ENCODE measurements at regions not wholly inside any gene's neighbourhood (a gene's known extent, or its start where the extent isn't known, plus 50 kb on each side); places are given as distances from the start of the nearest gene placed in this dataset.
"Not testable (repeated sequence)": the region's sequence is repeated elsewhere in the genome, so short reads cannot be mapped to it uniquely, and the experiment has no call there.

- Histone ChIP-seq H3K36me3 (no peaks in the 10 kb centered on the region), H3K4me3 (no peak overlapping the region), H3K4me1 (no peaks in the 10 kb centered on the region), H3K9me3 (no peaks in the 10 kb centered on the region), H3K27ac (no peak overlapping the region), H3K27me3 (no peaks in the 10 kb centered on the region)
- DNase-seq = no peak
- no peak for TF ChIP-seq POLR2A (IDR thresholded peaks at IDR 0.05)
- TF ChIP-seq CTCF (IDR thresholded peaks at IDR 0.05) = no peak
Measured at GRCh38 chr4:28845158-28845557, 1875.0 kb upstream of the PCDH7 start.

DNA sequence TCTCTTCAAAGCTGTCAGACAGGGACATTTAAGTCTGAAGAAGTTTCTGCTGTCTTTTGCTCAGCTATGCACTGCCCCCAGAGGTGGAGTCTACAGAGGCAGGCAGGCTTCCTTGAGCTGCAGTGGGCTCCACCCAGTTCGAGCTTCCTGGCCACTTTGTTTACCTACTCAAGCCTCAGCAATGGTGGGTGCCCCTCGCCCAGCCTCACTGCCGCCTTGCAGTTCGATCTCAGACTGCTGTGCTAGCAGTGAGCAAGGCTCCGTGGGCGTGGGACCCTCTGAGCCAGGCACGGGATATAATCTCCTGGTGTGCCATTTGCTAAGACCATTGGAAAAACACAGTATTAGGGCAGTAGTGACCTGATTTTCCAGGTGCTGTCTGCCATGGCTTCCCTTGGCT lies 1863.1 kb upstream of the PCDH7 start:
- DNase-seq, H3K9me3 ChIP-seq: not testable (repeated sequence)

GRCh38 chr4:28868841-28869240 lies 1851.3 kb upstream of the PCDH7 start:
- Histone ChIP-seq H3K4me3 (no peak overlapping the region), H3K27me3 (no peaks in the 10 kb centered on the region), H3K9me3 (no peaks in the 10 kb centered on the region), H3K4me1 (no peaks in the 10 kb centered on the region), H3K36me3 (no peaks in the 10 kb centered on the region), H3K27ac (no peak overlapping the region)
- no peak for DNase-seq
- TF ChIP-seq POLR2A (IDR thresholded peaks at IDR 0.05) (no peak), CTCF (IDR thresholded peaks at IDR 0.05) (no peak)

More for the DNA sequence above, 1863.1 kb upstream of the PCDH7 start:
- H3K4me3 ChIP-seq, H3K27ac ChIP-seq, H3K27me3 ChIP-seq, H3K36me3 ChIP-seq, H3K4me1 ChIP-seq: not testable (repeated sequence)

DNA sequence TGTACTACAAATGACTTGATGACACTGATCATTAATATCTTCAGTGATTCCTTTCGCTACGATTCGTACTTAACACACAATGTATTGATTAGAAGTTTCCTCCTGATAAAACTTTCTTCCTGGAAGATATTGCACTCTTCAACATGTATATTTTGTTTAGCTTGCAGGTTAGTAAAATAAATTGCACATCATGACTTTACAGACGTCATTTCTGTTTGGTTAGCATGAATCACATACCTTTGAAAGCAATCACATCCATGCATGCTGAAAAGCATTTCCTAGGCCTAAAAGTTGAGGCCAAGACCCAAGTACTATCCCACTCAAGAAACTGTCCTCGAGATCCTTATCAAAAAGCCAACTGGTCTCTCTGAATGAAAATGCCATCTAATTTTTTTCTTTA lies 1841.0 kb upstream of the PCDH7 start:
- DNase-seq = no peak
- Histone ChIP-seq H3K4me1 (no peaks in the 10 kb centered on the region), H3K27me3 (no peaks in the 10 kb centered on the region), H3K36me3 (no peaks in the 10 kb centered on the region), H3K27ac (no peak overlapping the region), H3K4me3 (no peak overlapping the region), H3K9me3 (no peaks in the 10 kb centered on the region)
- no peak for TF ChIP-seq CTCF (IDR thresholded peaks at IDR 0.05)
- no peak for TF ChIP-seq POLR2A (IDR thresholded peaks at IDR 0.05)

DNA sequence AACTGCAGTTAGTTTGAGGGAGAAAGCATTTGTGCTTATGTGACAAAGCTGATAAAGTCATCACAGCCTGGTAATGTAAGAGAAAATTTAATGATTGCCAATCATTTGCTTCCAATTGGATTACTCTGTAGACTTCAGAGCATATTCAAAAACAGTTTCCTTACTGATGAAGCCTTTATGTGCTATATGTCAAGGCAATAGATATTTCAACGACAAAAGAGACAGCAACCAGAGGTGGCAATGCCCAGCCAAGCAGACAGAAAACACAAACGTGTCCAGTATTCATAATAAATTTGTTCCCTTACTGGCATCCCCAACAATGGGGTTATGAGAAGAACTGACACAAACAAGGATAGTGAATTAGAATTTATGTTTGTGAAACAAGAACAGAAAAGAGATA lies 1840.3 kb upstream of the PCDH7 start:
- Histone ChIP-seq H3K4me1 (no peaks in the 10 kb centered on the region), H3K27ac (no peak overlapping the region), H3K4me3 (no peak overlapping the region), H3K9me3 (no peaks in the 10 kb centered on the region), H3K36me3 (no peaks in the 10 kb centered on the region), H3K27me3 (no peaks in the 10 kb centered on the region)
- TF ChIP-seq POLR2A (IDR thresholded peaks at IDR 0.05) (no peak), CTCF (IDR thresholded peaks at IDR 0.05) (no peak)
- no peak for DNase-seq

GRCh38 chr4:28883211-28883610 lies 1837.0 kb upstream of the PCDH7 start:
- H3K27me3 ChIP-seq = no peaks in the 10 kb centered on the region
- no peak overlapping the region for H3K27ac ChIP-seq
- H3K36me3 ChIP-seq = no peaks in the 10 kb centered on the region
- H3K9me3 ChIP-seq = peaks cover 0 to 4% (median 0%) of the 10 kb centered on the region in 4 donors
- H3K4me1 ChIP-seq = no peaks in the 10 kb centered on the region
- no peak overlapping the region for H3K4me3 ChIP-seq
- DNase-seq = no peak
- TF ChIP-seq POLR2A (IDR thresholded peaks at IDR 0.05) (no peak), CTCF (IDR thresholded peaks at IDR 0.05) (no peak)
